ENCODE measurements at regions not wholly inside any gene's neighbourhood (a gene's known extent, or its start where the extent isn't known, plus 50 kb on each side); places are given as distances from the start of the nearest gene placed in this dataset.

GRCh38 chr14:66369157-66369697 lies 116.9 kb upstream of the CCDC196 start:
- Histone ChIP-seq H3K4me1 (ENCODE audit: insufficient read depth, low read length) (no peaks in the 10 kb centered on the region), H3K36me3 (ENCODE audit: insufficient read depth, low read length) (no peaks in the 10 kb centered on the region), H3K9me3 (ENCODE audit: insufficient read depth, low read length, severe bottlenecking) (no peaks in the 10 kb centered on the region), H3K79me2 (ENCODE audit: insufficient read depth, low read length) (no peaks in the 10 kb centered on the region), H3K27me3 (ENCODE audit: insufficient read depth, low read length, poor library complexity) (no peaks in the 10 kb centered on the region), H3K27ac (ENCODE audit: low read length) (no peak overlapping the region), H3K4me3 (ENCODE audit: low read depth in 1 of 2, low read length in 2 of 2) (no peak overlapping the region), H4K20me1 (ENCODE audit: insufficient read depth, low read length) (no peaks in the 10 kb centered on the region), H3K4me2 (ENCODE audit: insufficient read depth, low read length) (no peak overlapping the region), H3K9ac (ENCODE audit: low read depth, low read length) (no peak overlapping the region), H2AFZ (ENCODE audit: low read depth, low read length) (no peak overlapping the region)
- DNase-seq (no peak), ATAC-seq (ENCODE audit: insufficient read depth, low read depth) (no peak)
- TF ChIP-seq, protein P1, sequence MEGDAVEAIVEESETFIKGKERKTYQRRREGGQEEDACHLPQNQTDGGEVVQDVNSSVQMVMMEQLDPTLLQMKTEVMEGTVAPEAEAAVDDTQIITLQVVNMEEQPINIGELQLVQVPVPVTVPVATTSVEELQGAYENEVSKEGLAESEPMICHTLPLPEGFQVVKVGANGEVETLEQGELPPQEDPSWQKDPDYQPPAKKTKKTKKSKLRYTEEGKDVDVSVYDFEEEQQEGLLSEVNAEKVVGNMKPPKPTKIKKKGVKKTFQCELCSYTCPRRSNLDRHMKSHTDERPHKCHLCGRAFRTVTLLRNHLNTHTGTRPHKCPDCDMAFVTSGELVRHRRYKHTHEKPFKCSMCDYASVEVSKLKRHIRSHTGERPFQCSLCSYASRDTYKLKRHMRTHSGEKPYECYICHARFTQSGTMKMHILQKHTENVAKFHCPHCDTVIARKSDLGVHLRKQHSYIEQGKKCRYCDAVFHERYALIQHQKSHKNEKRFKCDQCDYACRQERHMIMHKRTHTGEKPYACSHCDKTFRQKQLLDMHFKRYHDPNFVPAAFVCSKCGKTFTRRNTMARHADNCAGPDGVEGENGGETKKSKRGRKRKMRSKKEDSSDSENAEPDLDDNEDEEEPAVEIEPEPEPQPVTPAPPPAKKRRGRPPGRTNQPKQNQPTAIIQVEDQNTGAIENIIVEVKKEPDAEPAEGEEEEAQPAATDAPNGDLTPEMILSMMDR (IDR thresholded peaks at IDR 0.05; ENCODE audit: borderline replicate concordance, extremely low read depth, low read length, poor library complexity, severe bottlenecking): no peak
- TF ChIP-seq EZH2 (IDR thresholded peaks at IDR 0.05; ENCODE audit: borderline replicate concordance, low read depth, low read length, severe bottlenecking): no peak

DNA sequence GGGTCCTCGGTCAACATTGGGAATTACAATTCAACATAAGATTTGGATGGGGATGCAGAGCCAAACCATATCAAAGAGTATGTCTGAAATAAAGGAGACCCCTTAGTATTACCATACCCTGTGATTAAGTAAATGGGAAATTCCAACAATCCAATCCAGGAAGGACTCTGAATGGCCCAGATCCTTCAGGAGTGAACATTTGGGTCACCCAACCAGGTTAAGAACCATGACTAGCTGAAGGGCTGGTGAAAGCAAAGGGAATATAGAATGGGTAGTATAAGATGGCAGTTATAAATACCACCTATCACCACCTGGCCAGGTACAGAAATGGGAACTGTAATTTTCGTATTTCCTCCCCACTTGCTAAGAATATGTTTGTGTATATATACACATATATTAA lies 114.4 kb upstream of the CCDC196 start:
- TF ChIP-seq, protein P1 (IDR thresholded peaks at IDR 0.05; ENCODE audit: borderline replicate concordance, extremely low read depth, low read length, poor library complexity, severe bottlenecking): no peak
- no peak for TF ChIP-seq EZH2 (IDR thresholded peaks at IDR 0.05; ENCODE audit: borderline replicate concordance, low read depth, low read length, severe bottlenecking)
- ATAC-seq (ENCODE audit: insufficient read depth, low read depth) (no peak), DNase-seq (no peak)
- no peaks in the 10 kb centered on the region for H3K4me1 ChIP-seq (ENCODE audit: insufficient read depth, low read length)
- no peaks in the 10 kb centered on the region for H3K36me3 ChIP-seq (ENCODE audit: insufficient read depth, low read length)
- no peak overlapping the region for H3K27ac ChIP-seq (ENCODE audit: low read length)
- no peaks in the 10 kb centered on the region for H3K79me2 ChIP-seq (ENCODE audit: insufficient read depth, low read length)
- H3K9me3 ChIP-seq (ENCODE audit: insufficient read depth, low read length, severe bottlenecking): no peaks in the 10 kb centered on the region
- H2AFZ ChIP-seq (ENCODE audit: low read depth, low read length): no peak overlapping the region
- no peaks in the 10 kb centered on the region for H3K27me3 ChIP-seq (ENCODE audit: insufficient read depth, low read length, poor library complexity)
- no peak overlapping the region for H3K4me3 ChIP-seq (ENCODE audit: low read depth in 1 of 2, low read length in 2 of 2)
- no peak overlapping the region for H3K9ac ChIP-seq (ENCODE audit: low read depth, low read length)
- H3K4me2 ChIP-seq (ENCODE audit: insufficient read depth, low read length): no peak overlapping the region
- H4K20me1 ChIP-seq (ENCODE audit: insufficient read depth, low read length): no peaks in the 10 kb centered on the region

DNA sequence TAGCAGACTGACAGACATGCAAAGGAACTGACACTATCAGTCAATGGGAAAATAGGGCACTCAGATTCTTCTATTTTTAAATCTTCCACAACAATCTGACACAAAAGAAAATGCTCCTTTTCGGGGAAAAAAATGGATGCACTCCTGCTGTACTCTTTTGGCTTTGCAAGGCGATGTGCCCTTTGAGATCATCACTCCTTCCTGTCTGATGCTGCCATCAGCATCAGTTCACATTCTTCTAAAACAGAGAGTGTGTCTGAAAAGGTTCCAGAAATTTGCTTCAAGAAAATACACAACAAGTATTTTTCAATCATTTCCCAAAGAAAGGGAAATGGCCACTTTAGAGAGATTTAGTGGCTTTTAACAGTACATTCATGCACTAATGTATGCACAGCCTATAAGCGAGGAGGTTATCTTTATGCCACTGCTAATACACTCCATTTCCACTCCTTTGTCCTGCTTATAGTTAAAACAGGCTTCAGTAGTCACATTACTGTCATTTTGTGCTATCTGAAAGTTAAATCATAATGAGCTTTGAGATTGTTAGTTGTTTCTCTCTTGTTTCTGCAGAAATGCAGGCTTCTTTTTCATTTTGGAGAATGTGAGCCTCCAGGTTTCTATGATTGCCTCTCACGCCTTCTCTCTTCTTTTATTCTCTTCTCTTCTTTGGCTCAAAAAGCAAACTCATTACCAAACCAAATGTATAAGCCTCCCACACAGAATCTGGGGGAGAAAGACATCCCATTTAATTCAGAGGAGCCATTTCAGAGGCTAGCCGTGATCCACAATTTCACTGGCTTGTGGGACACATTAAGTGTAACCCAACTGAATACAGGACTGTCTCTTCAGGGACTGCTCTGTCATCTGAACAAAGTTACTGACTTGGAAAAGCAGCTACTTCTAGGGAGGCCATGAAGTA lies 110.9 kb upstream of the CCDC196 start:
- no peaks in the 10 kb centered on the region for H3K79me2 ChIP-seq (ENCODE audit: insufficient read depth, low read length)
- H3K27ac ChIP-seq (ENCODE audit: low read length): no peak overlapping the region
- no peaks in the 10 kb centered on the region for H3K4me1 ChIP-seq (ENCODE audit: insufficient read depth, low read length)
- TF ChIP-seq, protein P1 (IDR thresholded peaks at IDR 0.05; ENCODE audit: borderline replicate concordance, extremely low read depth, low read length, poor library complexity, severe bottlenecking): no peak
- no peak for TF ChIP-seq EZH2 (IDR thresholded peaks at IDR 0.05; ENCODE audit: borderline replicate concordance, low read depth, low read length, severe bottlenecking)
- H3K36me3 ChIP-seq (ENCODE audit: insufficient read depth, low read length): no peaks in the 10 kb centered on the region
- H3K4me2 ChIP-seq (ENCODE audit: insufficient read depth, low read length): no peak overlapping the region
- H3K9me3 ChIP-seq (ENCODE audit: insufficient read depth, low read length, severe bottlenecking): no peaks in the 10 kb centered on the region
- no peak for ATAC-seq (ENCODE audit: insufficient read depth, low read depth)
- H3K4me3 ChIP-seq (ENCODE audit: low read depth in 1 of 2, low read length in 2 of 2): no peak overlapping the region
- no peaks in the 10 kb centered on the region for H3K27me3 ChIP-seq (ENCODE audit: insufficient read depth, low read length, poor library complexity)
- no peak overlapping the region for H2AFZ ChIP-seq (ENCODE audit: low read depth, low read length)
- H3K9ac ChIP-seq (ENCODE audit: low read depth, low read length): no peak overlapping the region
- H4K20me1 ChIP-seq (ENCODE audit: insufficient read depth, low read length): no peaks in the 10 kb centered on the region
- no peak for DNase-seq
